ENCODE measurements at regions not wholly inside any gene's neighbourhood (a gene's known extent, or its start where the extent isn't known, plus 50 kb on each side); places are given as distances from the start of the nearest gene placed in this dataset.

GRCh38 chr20:7500231-7500663, 440.0 kb downstream of the HAO1 start:
- Mint-ChIP-seq H3K4me1 (ENCODE audit: low read depth) (no peaks in the 10 kb centered on the region), H3K9me3 (ENCODE audit: low read depth) (peaks cover under 1% of the 10 kb centered on the region), H3K36me3 (ENCODE audit: low read depth) (no peaks in the 10 kb centered on the region), H3K27me3 (ENCODE audit: low read depth) (no peaks in the 10 kb centered on the region), H3K27ac (ENCODE audit: unreplicated experiment) (no peak overlapping the region), H3K4me3 (ENCODE audit: unreplicated experiment) (no peak overlapping the region)
- DNase-seq (ENCODE audit: low spot score) = no peak
- no peak for TF ChIP-seq CTCF (IDR thresholded peaks at IDR 0.05)

- no peaks in the 10 kb centered on the region for H3K27me3 Mint-ChIP-seq (ENCODE audit: low read depth)
- DNase-seq (ENCODE audit: low spot score) = no peak
- H3K4me3 Mint-ChIP-seq (ENCODE audit: unreplicated experiment) = no peak overlapping the region
- H3K36me3 Mint-ChIP-seq (ENCODE audit: low read depth) = no peaks in the 10 kb centered on the region
- no peak for TF ChIP-seq CTCF (IDR thresholded peaks at IDR 0.05)
- H3K27ac Mint-ChIP-seq (ENCODE audit: unreplicated experiment) = no peak overlapping the region
- H3K9me3 Mint-ChIP-seq (ENCODE audit: low read depth) = no peaks in the 10 kb centered on the region
- no peaks in the 10 kb centered on the region for H3K4me1 Mint-ChIP-seq (ENCODE audit: low read depth)
Observed at GRCh38 chr20:7503501-7503900, 436.8 kb downstream of the HAO1 start.

- Mint-ChIP-seq H3K4me3 (ENCODE audit: unreplicated experiment) (no peak overlapping the region), H3K9me3 (ENCODE audit: low read depth) (no peaks in the 10 kb centered on the region), H3K27ac (ENCODE audit: unreplicated experiment) (no peak overlapping the region)
Observed at GRCh38 chr20:7505152-7505834, 435.0 kb downstream of the HAO1 start.

GRCh38 chr20:7505835-7506221, 434.4 kb downstream of the HAO1 start:
- H3K27ac Mint-ChIP-seq (ENCODE audit: unreplicated experiment) = no peak overlapping the region
- no peaks in the 10 kb centered on the region for H3K36me3 Mint-ChIP-seq (ENCODE audit: low read depth)
- H3K4me1 Mint-ChIP-seq (ENCODE audit: low read depth) = no peaks in the 10 kb centered on the region
- TF ChIP-seq CTCF (IDR thresholded peaks at IDR 0.05) = no peak
- DNase-seq (ENCODE audit: low spot score) = no peak
- H3K9me3 Mint-ChIP-seq (ENCODE audit: low read depth) = no peaks in the 10 kb centered on the region
- no peak overlapping the region for H3K4me3 Mint-ChIP-seq (ENCODE audit: unreplicated experiment)
- H3K27me3 Mint-ChIP-seq (ENCODE audit: low read depth) = no peaks in the 10 kb centered on the region

More at GRCh38 chr20:7505152-7505834, 435.0 kb downstream of the HAO1 start:
- TF ChIP-seq CTCF (IDR thresholded peaks at IDR 0.05) = no peak
- no peaks in the 10 kb centered on the region for H3K27me3 Mint-ChIP-seq (ENCODE audit: low read depth)
- H3K4me1 Mint-ChIP-seq (ENCODE audit: low read depth) = no peaks in the 10 kb centered on the region
- H3K36me3 Mint-ChIP-seq (ENCODE audit: low read depth) = no peaks in the 10 kb centered on the region
- DNase-seq (ENCODE audit: low spot score) = no peak

- peaks cover 9% of the 10 kb centered on the region for H3K27me3 Mint-ChIP-seq (ENCODE audit: low read depth)
- no peak overlapping the region for H3K27ac Mint-ChIP-seq (ENCODE audit: unreplicated experiment)
- no peaks in the 10 kb centered on the region for H3K9me3 Mint-ChIP-seq (ENCODE audit: low read depth)
- DNase-seq (ENCODE audit: low spot score) = no peak
- H3K4me1 Mint-ChIP-seq (ENCODE audit: low read depth) = no peaks in the 10 kb centered on the region
- H3K4me3 Mint-ChIP-seq (ENCODE audit: unreplicated experiment) = no peak overlapping the region
- no peaks in the 10 kb centered on the region for H3K36me3 Mint-ChIP-seq (ENCODE audit: low read depth)
- TF ChIP-seq CTCF (IDR thresholded peaks at IDR 0.05) = no peak
Observed at GRCh38 chr20:7516621-7517111, 423.6 kb downstream of the HAO1 start.
